HG03460 (cell line): ENCODE measurements at regions not wholly inside any gene's neighbourhood (a gene's known extent, or its start where the extent isn't known, plus 50 kb on each side); places are given as distances from the start of the nearest gene placed in this dataset.

Experiments used
- ATAC-seq: cut with Tn5 transposase; IDR thresholded peaks from one replicate; pipeline ENCODE4 v1.9.1; 2021; ENCODE audit not compliant: unreplicated experiment

DNA sequence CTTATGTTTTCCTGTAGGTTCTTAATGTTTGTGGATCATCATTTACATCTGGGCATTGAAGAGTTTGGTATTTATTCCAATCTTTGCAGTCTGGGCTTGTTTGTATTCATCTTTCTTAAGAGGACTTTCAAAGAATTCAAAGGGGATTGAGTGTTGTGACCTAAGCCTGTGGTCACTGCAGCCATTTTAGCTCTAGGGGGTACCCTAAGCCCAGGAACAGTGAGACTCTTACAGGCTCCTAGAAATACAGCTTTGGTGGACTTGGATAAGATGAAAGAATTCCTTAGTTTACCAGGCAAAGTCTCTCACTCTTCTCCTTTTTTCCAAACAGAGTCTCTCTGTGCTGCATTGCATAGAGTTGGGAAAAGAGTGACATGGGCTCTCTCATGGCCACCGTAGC lies 2539.0 kb upstream of the PCDH20 start:
- ATAC-seq, result no peak

DNA sequence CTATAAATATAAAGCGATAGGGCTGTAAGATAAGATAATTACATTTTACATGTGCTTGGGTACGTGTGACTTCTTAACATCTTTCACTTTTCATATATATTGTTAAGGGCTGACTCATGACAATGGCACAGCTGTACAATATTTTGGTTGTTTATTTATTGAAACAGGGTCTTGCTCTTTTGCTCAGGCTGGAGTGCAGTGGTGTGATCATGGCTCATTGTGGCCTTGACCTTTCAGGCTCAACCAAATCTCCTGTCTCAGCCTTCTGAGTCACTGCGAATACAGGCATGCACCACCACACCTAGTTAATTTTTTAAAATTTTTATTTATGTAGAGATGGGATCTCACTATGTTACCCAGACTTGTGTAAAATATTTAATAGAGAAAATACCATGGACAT lies 2532.4 kb upstream of the PCDH20 start:
- no peak for ATAC-seq

DNA sequence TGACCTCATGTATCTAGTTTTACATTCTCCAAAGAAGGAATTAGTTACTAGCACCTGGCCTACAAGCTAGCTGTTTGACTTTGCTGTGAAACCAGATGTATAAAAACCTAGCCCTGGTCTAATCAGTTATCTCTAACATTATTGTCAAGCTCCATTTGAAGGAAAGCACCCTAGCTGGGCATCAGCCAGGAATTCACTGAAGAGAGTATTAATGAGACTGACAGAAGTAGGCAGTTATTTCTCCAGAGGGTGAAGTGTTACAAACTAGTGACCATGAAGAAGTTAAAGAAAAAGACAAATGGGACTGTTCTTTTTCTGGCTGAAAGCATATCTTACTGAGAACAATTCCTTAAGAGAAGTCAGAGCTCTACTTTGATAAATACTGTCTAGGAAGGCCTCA lies 2529.3 kb upstream of the PCDH20 start:
- ATAC-seq, result no peak

DNA sequence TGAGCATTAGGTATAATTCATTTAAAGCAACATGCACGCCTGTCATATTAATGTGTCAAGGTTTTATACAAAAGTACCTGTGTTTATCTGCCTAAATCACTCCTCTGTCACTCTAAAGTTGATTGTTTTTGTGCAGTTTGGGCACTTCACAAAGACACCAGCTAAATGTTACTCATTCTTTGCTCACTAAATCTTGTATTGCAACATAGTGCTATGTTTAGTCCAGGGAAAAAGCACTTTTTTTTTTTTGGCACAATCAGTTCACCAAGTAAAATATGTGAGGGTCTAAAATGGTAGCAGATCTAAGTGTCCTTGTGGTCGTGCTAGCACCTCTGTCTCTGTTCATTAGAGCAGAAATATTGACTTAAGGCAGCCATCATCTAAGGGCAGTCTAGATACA lies 2526.7 kb upstream of the PCDH20 start:
- ATAC-seq, result no peak

DNA sequence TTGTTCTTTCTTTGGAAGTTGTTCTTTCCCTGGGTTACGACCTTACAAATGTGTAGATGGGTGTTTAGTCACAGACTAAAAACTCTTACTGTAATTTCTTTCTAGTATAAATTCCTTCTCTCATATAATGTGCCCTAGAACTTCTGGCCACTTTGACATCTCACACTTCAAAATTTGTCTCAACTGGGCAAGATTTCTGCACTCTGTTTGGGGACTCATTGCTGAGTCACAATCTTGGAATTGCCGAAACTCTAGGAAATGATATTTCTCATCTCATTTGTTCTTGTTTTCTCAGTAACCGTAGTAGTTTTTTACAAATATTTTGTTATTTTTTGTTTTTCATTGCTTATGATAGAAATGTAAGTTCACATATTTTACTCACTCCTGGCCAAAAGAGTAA lies 2523.2 kb upstream of the PCDH20 start:
- no peak for ATAC-seq

DNA sequence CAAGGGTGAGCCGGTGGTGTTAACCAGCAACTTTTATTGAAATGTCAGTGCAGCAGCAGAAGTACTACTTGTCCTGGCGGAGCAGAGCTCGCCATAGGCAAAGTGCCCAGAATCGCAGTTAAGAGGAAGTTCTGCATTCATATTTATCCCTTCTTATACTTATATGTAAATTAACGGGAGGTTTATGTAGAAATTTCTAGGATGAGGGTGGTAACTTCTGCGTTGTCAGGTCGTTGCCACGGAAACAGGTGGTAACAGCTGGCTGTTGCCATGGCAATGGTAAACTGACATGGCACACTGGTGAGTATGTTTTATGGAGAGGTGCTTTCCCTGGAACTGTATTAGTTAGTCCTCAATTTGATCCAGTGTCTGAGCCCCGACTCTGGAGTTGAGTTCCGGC lies 2494.9 kb upstream of the PCDH20 start:
- ATAC-seq, result no peak

DNA sequence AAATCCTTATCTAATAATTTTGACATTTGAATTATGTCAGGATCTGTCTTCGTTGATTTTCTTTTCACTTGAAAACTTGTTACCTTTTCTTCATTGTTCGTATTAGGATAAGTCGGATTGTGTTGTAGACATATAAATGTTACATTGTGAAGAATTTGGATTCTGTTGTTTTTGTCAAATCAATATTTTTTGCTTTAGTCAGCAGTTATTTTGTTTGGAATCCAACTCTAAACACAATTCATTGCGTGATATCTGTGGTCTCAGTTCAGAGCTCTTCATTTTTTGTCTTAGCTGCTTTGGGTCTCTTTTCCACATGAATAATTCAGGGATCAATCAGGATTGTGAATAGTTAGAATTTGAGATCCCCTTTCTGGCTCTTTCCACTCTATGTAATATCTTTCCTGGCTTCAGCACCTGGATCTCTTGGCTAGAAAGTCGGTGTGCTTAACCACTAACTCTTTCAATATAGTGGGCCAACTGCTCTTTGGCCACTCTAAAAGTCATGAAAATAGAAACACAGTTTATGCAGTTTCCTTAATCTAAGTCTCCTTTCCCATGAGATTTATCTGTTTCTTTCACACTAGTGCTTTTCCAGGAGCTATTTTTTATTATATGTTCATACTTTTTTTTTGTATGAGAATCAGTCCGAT lies 2494.2 kb upstream of the PCDH20 start:
- ATAC-seq, result no peak

DNA sequence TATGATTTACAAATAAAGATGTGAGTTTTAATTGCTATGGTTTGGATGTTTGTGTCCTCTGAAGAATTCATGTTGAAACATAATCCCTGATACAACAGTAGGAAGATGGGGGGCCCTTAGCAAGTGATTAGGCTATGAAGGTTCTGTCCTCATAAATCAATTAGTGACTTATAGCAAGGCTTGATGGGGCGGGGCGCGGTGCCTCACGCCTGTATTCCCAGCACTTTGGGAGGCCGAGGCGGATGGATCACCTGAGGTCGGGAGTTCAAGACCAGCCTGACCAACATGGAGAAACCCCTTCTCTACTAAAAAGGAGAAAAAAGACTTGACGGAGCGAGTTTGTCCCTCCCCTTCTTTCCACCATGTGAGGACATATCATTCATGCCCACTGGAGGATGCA lies 2486.5 kb upstream of the PCDH20 start:
- no peak for ATAC-seq

DNA sequence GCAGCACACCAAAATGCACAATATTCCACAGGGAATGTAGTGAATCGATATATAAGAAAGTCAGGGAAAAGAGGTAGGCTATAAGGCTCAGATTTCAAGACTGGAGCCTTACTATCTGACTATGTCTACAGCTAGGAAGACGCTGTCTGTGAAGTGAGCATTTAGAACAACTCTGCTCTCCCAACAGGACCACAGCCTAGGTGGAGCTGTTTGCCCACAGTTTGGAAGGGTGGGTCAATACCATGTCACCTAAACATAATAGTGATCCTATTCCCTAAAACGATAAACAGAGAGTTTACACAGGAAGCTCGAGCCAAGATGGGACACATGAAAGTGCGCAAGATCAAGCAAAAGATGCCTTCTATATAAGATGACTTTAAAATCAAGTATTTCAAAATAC lies 2486.0 kb upstream of the PCDH20 start:
- ATAC-seq, result no peak

DNA sequence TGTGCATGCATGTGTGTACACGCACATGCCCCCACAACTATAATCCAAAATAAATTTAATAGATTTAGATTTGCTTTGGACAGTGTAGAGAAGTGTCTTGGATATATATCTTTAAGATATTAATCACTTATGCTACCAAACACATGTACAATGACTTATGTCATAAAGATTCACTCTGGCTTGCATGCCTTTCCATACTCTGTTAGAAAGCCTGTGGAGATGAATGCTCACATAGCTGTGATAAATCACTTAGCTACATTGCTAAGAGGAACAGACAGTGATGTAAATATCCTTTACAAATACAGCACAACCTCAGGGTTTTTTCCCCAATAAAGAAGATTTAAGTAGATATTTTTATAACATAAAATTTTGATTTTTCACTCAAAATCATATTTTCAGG lies 2484.8 kb upstream of the PCDH20 start:
- no peak for ATAC-seq

DNA sequence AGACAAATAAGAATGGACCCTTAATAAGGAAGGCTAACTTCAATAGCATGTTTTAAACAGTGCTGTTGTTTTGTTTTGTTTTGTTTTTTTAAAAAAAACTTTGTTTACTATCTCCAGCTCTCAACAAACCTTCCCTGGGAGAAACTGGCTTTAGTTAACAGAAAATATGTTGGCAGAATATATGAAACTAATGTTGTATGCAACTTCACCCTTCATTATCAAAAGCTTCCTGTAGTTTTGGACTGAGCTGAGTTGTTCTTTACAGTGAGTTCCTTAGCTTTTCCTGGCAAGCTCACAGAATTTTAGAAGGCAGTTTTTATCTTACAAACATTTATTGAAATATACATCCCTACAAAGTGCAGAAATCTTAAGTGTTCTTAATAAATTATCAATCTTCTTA lies 2480.7 kb upstream of the PCDH20 start:
- ATAC-seq, result no peak

DNA sequence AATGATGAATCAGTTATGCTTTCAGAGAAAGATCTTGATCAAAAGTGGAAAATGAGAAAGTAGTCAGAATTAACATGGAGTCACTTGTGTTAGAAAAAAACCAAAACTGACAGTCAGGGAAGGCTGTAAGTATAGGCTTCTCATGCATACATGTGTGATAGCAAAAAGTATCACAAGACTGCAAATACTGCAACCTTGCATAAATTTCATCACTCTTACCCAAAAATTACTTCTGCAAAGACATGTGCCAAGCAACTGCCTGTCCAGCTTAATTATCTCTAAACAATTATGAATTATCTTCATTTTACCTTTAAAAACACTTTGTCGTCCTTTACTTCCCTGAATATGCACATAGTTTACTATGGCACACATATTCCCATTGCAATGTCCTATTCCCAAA lies 2466.4 kb upstream of the PCDH20 start:
- no peak for ATAC-seq

DNA sequence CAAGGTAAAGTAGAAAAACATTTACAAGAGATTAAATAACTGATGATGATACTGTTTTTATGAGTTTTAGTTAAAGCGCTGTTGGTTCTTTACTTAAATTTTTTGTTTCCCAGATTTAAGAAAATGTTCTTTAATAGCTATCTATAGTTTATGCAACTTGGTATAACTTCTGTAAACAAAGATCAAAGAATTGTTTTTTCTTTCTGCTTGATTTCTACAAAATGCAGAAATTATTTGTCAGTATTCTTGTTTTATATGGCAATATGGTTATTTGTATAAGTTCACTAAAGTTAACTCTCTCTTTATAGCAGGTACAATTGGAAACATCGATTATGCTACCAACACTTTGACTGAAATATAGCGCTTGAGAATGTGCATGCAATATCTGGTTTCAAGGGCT lies 2465.1 kb upstream of the PCDH20 start:
- no peak for ATAC-seq

DNA sequence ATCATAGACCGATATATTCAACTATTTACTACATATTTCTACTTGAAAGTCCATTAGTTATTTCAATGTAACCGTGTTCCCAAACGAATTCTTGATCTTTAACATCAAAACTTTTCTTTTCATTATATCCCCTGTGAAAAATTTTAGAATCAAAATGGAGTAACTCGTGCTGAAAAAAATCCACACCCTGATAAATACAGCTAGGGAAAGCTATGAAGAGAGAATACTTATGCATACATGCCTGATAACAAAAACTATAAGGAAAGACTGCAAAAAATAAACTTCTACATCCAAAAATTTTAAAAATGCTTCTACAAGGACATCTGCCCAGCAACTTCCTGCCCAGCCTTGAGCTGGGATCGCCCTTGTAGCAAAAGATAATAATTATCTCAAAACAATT lies 2458.3 kb upstream of the PCDH20 start:
- ATAC-seq, result no peak

DNA sequence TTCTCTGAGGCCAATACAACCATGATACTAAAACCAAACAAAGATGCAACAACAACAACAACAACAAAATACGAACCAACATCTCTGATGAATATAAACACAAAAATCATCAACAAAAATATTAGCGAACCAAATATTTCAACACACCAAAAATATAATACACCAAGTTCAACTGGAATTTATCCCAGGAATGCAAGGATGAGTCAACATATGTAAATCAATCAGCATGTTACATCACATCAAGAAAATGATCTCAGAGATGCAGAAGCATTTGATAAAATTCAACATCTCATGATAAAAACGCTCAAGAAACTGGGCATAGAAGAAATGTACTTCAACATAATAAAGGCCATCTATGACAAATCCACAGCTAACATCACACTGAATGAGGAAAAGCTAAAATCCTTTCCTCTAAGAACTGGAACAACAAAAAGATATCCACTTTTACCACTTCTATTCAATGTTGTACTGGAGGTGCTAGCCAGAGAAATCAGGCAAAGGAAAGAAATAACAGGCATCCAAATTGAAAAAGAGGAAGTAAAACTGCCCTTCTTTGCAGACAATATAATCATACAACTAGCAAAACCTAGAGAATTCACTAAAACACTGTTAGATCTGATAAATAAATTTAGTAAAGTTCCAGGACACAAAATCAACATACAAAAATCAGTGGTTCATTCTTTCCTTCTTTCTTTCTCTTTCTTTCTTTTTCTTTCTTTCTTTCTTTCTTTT lies 2448.7 kb upstream of the PCDH20 start:
- no peak for ATAC-seq

DNA sequence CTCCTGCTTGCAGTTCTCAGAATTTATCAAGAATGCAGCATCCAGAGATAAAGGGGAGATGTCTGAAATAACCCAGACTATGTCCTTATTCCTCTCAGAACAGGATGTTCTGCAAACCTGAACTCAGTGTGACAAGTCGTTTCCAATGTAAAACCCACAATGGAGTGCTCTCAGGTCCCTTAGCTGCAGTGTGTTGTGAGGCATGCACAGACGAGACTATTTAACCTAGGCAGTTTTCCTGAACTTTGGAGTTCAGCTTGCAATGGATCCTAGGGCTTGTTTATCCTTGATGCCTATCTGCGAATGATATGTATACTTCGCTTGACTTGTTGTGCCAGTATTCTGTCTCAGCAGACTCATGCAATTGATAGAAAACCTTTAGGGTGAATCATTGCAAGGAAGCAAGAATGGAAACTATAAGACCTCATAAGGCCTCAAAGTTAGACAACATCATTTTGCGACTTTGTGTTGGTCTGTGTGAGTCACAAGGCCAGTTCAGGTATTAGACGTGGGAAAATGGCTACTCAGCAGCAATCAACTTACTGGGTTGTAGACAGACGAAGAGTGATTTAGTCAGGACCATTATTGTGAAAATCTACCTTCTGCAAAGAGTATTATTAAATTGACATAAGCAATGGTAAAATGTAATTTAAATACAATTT lies 2439.9 kb upstream of the PCDH20 start:
- no peak for ATAC-seq

DNA sequence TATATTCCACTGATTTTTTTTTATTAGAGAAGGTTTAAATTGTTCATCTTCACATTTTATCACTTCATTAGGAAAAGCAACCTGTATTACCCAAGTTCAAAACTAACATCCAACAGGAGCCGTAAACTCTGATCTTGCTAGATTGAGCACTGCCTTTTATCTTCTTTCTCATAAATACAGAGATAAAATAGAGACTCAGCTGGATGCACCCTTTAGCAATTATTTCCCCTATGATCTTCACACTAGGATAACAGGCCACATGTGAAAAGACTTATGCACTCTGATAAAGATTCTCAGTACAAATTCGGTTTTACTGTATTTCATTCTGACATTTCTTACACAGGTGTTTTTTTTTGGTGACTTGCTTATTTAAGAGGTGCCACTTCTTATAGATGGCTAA lies 2438.2 kb upstream of the PCDH20 start:
- no peak for ATAC-seq

DNA sequence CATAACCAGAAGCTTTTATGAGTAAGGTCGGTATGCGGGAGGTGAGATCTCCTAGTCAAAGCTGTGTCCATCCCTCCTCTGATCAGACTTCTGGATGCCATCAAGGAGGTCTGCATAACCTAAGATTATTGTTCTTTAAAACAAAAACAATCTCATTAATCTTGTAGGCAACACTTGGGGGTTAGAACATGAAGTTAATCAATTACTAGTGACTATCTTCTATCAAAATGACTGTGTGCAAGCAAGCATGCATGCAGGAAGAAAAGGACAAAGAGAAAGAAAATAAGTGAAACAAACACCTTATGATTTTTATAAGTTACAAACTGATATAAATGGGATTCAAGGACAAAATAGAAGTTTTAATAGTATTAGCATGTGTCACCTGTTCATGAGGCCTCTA lies 2435.9 kb upstream of the PCDH20 start:
- ATAC-seq, result no peak

DNA sequence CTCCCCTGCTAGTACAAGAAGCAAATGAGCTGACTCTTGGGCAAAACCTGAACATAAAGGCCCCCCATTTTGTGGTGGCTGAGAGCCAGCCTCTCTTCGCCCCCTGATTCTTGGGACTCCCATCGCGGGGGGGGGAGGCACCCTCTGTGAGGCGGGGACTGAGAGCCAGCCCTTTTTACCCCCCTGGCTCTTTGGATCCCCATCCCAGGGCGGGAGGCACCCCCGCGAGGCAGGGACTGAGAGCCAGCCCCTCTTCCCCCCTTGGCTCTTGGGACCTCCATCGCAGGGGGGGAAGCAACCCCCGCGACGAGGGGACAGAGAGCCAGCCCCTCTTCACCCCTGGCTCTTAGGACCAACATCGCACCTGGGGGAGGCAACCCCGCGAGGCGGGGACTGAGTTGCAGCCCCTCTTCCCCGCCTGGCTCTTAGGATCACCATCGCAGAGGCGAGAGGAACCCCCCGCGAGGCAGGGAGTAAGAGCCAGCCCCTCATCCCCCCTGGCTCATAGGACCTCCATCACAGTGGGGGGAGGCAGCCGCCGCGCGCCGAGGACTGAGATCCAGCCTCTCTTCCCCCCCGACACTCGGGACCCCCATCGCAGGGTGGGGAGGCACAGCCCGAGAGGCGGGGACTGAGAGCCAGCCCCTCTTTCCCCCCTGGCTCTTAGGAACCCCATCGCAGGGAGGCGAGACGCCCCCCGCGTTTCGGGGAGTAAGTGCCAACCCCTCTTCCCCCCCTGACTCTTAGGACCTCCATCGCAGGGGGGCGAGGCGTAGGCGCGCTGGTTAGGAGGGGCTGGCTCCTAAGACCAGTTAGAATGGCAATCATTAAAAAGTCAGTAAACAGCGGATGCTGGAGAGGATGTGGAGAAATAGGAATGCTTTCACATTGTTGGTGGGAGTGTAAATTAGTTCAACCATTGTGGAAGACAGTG lies 2428.4 kb upstream of the PCDH20 start:
- no peak for ATAC-seq

DNA sequence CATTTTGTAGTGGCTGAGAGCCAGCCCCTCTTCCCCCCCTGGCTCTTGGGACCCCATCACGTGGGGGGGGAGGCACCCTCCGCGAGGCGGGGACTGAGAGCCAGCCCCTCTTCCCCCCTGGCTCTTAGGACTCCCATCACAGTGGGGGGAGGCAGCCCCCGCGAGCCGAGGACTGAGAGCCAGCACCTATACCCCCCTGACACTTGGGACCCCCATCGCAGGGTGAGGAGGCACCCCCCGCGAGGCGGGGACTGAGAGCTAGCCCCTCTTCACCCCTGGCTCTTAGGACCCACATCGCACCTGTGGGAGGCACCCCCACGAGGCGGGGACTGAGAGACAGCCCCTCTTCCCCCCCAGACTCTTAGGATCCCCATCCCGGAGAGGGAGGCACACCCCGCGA lies 2426.5 kb upstream of the PCDH20 start:
- no peak for ATAC-seq
